ENCODE measurements at regions not wholly inside any gene's neighbourhood (a gene's known extent, or its start where the extent isn't known, plus 50 kb on each side); places are given as distances from the start of the nearest gene placed in this dataset.

GRCh38 chr10:29829776-29830175, 195.0 kb upstream of the SVIL start:
- H4K20me1 ChIP-seq (ENCODE audit: control insufficient read depth, extremely low read depth, insufficient read depth, low read length): no peaks in the 10 kb centered on the region
- H3K36me3 ChIP-seq (ENCODE audit: control insufficient read depth, insufficient read depth, low read length): no peaks in the 10 kb centered on the region
- no peak overlapping the region for H3K27ac ChIP-seq (ENCODE audit: insufficient read depth, low read length)
- H3K9me3 ChIP-seq (ENCODE audit: control insufficient read depth, insufficient read depth, low read depth, low read length): no peaks in the 10 kb centered on the region
- H3K27me3 ChIP-seq (ENCODE audit: control insufficient read depth, insufficient read depth, low read length): no peaks in the 10 kb centered on the region
- H2AFZ ChIP-seq (ENCODE audit: low read length): no peak overlapping the region
- DNase-seq (ENCODE audit: low read depth in 2 of 2): no peak
- no peak overlapping the region for H3K4me3 ChIP-seq (replicated peaks in 1 of 4; ENCODE audit: control extremely low read depth in 1 of 4, insufficient read depth in 1 of 4, low read depth in 3 of 4, low read length in 4 of 4)
- TF ChIP-seq EZH2 (IDR thresholded peaks at IDR 0.05; ENCODE audit: low read length, missing control alignments) (no peak), CTCF (conservative IDR thresholded peaks at IDR 0.05 in 1 of 2, IDR thresholded peaks at IDR 0.05 in 1 of 2; ENCODE audit: low read depth in 1 of 2, low read length in 2 of 2) (no peak)
- H3K4me1 ChIP-seq (ENCODE audit: control insufficient read depth, extremely low read depth, insufficient read depth, low read length): no peaks in the 10 kb centered on the region
- no peaks in the 10 kb centered on the region for H3K79me2 ChIP-seq (ENCODE audit: control insufficient read depth, insufficient read depth, low read length)
- H3K4me2 ChIP-seq (ENCODE audit: extremely low read depth, insufficient read depth, low read length): no peak overlapping the region
- no peak overlapping the region for H3K9ac ChIP-seq (ENCODE audit: insufficient read depth, low read length)

GRCh38 chr10:29828956-29829355, 194.2 kb upstream of the SVIL start:
- Histone ChIP-seq H3K4me2 (ENCODE audit: extremely low read depth, insufficient read depth, low read length) (no peak overlapping the region), H3K27ac (ENCODE audit: insufficient read depth, low read length) (no peak overlapping the region), H2AFZ (ENCODE audit: low read length) (no peak overlapping the region), H3K4me3 (replicated peaks in 1 of 4; ENCODE audit: control extremely low read depth in 1 of 4, insufficient read depth in 1 of 4, low read depth in 3 of 4, low read length in 4 of 4) (no peak overlapping the region), H4K20me1 (ENCODE audit: control insufficient read depth, extremely low read depth, insufficient read depth, low read length) (no peaks in the 10 kb centered on the region), H3K4me1 (ENCODE audit: control insufficient read depth, extremely low read depth, insufficient read depth, low read length) (no peaks in the 10 kb centered on the region), H3K36me3 (ENCODE audit: control insufficient read depth, insufficient read depth, low read length) (no peaks in the 10 kb centered on the region), H3K27me3 (ENCODE audit: control insufficient read depth, insufficient read depth, low read length) (no peaks in the 10 kb centered on the region), H3K9me3 (ENCODE audit: control insufficient read depth, insufficient read depth, low read depth, low read length) (no peaks in the 10 kb centered on the region), H3K79me2 (ENCODE audit: control insufficient read depth, insufficient read depth, low read length) (no peaks in the 10 kb centered on the region), H3K9ac (ENCODE audit: insufficient read depth, low read length) (no peak overlapping the region)
- DNase-seq (ENCODE audit: low read depth in 2 of 2): no peak
- TF ChIP-seq EZH2 (IDR thresholded peaks at IDR 0.05; ENCODE audit: low read length, missing control alignments) (no peak), CTCF (conservative IDR thresholded peaks at IDR 0.05 in 1 of 2, IDR thresholded peaks at IDR 0.05 in 1 of 2; ENCODE audit: low read depth in 1 of 2, low read length in 2 of 2) (no peak)

- Histone ChIP-seq H3K4me3 (replicated peaks in 1 of 4; ENCODE audit: control extremely low read depth in 1 of 4, insufficient read depth in 1 of 4, low read depth in 3 of 4, low read length in 4 of 4) (no peak overlapping the region), H4K20me1 (ENCODE audit: control insufficient read depth, extremely low read depth, insufficient read depth, low read length) (no peaks in the 10 kb centered on the region), H3K9me3 (ENCODE audit: control insufficient read depth, insufficient read depth, low read depth, low read length) (no peaks in the 10 kb centered on the region), H3K36me3 (ENCODE audit: control insufficient read depth, insufficient read depth, low read length) (no peaks in the 10 kb centered on the region), H3K27ac (ENCODE audit: insufficient read depth, low read length) (no peak overlapping the region), H3K4me1 (ENCODE audit: control insufficient read depth, extremely low read depth, insufficient read depth, low read length) (no peaks in the 10 kb centered on the region), H3K4me2 (ENCODE audit: extremely low read depth, insufficient read depth, low read length) (no peak overlapping the region), H2AFZ (ENCODE audit: low read length) (no peak overlapping the region), H3K27me3 (ENCODE audit: control insufficient read depth, insufficient read depth, low read length) (no peaks in the 10 kb centered on the region), H3K79me2 (ENCODE audit: control insufficient read depth, insufficient read depth, low read length) (no peaks in the 10 kb centered on the region), H3K9ac (ENCODE audit: insufficient read depth, low read length) (no peak overlapping the region)
- TF ChIP-seq EZH2 (IDR thresholded peaks at IDR 0.05; ENCODE audit: low read length, missing control alignments): no peak
- no peak for TF ChIP-seq CTCF (conservative IDR thresholded peaks at IDR 0.05 in 1 of 2, IDR thresholded peaks at IDR 0.05 in 1 of 2; ENCODE audit: low read depth in 1 of 2, low read length in 2 of 2)
- DNase-seq (ENCODE audit: low read depth in 2 of 2): no peak
Measured at GRCh38 chr10:29828440-29828894, 193.7 kb upstream of the SVIL start.

All from fibroblast of lung (primary cell).